ENCODE measurements at regions not wholly inside any gene's neighbourhood (a gene's known extent, or its start where the extent isn't known, plus 50 kb on each side); places are given as distances from the start of the nearest gene placed in this dataset.

DNA sequence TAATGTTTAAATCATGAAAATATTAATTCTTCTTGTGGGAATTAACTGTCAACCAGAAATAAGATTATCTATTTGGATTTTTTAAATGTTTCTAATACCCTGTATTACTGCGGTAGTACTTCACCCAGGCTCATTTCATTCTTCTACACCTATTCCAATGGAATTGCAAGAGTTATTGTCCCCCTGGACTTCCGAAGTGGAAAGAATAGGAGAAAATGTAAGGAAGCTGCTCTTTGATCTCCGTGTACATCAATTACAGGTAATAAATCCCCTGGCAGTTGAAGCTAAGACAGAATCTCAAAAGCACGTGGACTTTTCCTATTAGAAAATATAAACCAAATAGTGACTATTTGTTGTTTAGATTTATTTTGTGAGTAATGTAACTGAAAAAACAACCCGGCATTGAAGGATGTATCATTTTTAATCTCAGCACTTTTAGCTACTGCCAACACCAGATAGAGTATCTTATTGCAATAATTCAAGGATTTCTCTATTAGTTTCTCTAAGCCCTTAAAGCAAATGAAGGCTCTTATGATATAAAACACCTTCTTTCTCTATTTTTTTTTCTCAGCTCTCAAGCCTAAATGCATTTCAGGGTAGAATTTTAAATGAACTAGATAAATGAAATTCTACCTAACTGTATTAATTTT, 77.3 kb downstream of the MZT1 start:
- no peak for DNase-seq
- Histone ChIP-seq H3K4me1 (no peaks in the 10 kb centered on the region), H3K4me3 (no peak overlapping the region), H3K27me3 (no peaks in the 10 kb centered on the region), H3K9me3 (no peaks in the 10 kb centered on the region), H3K27ac (no peak overlapping the region), H3K36me3 (no peaks in the 10 kb centered on the region)
- intact Hi-C loops (cut with DNase I), result no loop called here
- 51 to 67% methylated on average over 5 of the region's 5 CpGs for WGBS, 2 donors
- TF ChIP-seq CTCF (IDR thresholded peaks at IDR 0.05) (no peak), POLR2A (IDR thresholded peaks at IDR 0.05) (no peak)

DNA sequence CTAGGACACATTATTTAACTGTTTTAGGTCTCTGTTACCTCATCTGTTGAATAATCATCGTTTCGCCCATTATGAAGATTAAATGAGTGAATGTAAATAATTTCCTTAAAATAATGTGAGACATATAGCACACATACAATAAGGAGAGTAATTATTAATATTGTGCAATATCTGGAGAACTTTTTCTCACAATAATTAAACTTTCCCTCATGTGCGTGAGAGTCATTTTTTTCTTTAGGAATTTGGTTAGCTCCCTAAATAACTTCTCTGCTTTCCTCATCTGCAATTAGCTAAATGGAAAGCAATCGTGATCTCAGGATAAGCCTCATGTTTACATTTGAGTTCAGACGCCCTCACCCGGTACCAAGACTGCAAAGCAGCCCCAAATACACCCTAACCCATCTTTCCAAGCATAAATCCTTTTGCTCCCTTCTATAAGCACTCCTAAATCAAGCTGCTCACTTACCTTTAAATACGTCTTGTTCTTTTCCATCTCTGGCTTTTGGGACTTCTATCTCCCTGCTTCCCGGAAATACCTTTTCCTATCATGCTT, 78.8 kb downstream of the MZT1 start:
- TF ChIP-seq CTCF (IDR thresholded peaks at IDR 0.05), result no peak
- TF ChIP-seq POLR2A (IDR thresholded peaks at IDR 0.05), result no peak
- Histone ChIP-seq H3K4me1 (no peaks in the 10 kb centered on the region), H3K27me3 (no peaks in the 10 kb centered on the region), H3K36me3 (no peaks in the 10 kb centered on the region), H3K4me3 (no peak overlapping the region), H3K9me3 (no peaks in the 10 kb centered on the region), H3K27ac (no peak overlapping the region)
- whole genome bisulfite sequencing, 2 donors, result 51 to 62% methylated on average over 8 of the region's 8 CpGs
- DNase-seq, result no peak
- intact Hi-C loops (cut with DNase I), result no loop called here

DNA sequence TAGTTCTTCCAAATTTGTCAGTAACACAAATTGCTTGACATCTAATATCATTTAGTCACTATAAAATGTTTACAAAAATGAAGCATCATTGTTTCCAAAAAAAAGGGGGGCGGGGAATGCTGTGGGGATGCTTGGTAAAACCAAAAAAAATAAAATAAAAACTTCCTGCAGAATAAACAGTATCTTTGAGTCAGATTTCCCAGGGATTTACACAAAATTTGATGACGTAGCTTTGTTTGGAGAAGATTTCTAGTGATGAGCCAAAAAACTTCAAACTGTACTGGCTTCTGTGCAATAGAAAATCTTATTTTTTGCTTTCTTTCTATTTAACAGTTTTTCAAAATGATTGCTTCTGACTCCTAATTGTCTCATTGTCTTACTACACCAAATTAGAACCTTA, 80.0 kb downstream of the MZT1 start:
- Histone ChIP-seq H3K27me3 (no peaks in the 10 kb centered on the region), H3K9me3 (no peaks in the 10 kb centered on the region), H3K36me3 (no peaks in the 10 kb centered on the region), H3K27ac (no peak overlapping the region), H3K4me1 (no peaks in the 10 kb centered on the region), H3K4me3 (no peak overlapping the region)
- intact Hi-C loops (cut with DNase I), result no loop called here
- no peak for TF ChIP-seq POLR2A (IDR thresholded peaks at IDR 0.05)
- no peak for TF ChIP-seq CTCF (IDR thresholded peaks at IDR 0.05)
- 55 to 59% methylated on average over 2 of the region's 2 CpGs for WGBS, 2 donors
- DNase-seq, result no peak

DNA sequence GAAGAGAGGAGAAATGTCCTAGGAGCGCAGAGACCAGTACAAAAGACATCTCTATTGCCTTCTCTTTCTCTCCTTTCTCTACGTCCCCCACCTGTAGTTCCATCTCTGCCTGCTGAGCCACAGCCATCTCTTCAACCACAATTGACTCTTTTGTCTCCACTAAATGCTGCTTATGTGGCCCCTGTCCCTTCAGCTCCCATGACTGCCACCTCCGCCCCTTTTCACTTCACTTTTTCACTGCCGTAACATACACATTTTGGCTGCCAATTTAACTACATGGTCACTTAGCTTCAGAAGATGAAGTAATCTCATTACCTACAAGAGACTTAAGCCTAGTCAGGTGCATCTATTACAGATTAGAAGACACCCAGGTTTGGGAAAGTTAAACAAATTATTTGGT, 81.9 kb downstream of the MZT1 start:
- DNase-seq, result no peak
- Histone ChIP-seq H3K36me3 (no peaks in the 10 kb centered on the region), H3K4me1 (no peaks in the 10 kb centered on the region), H3K4me3 (no peak overlapping the region), H3K27ac (no peak overlapping the region), H3K9me3 (no peaks in the 10 kb centered on the region), H3K27me3 (no peaks in the 10 kb centered on the region)
- intact Hi-C loops (cut with DNase I), result no loop called here
- no peak for TF ChIP-seq CTCF (IDR thresholded peaks at IDR 0.05)
- TF ChIP-seq POLR2A (IDR thresholded peaks at IDR 0.05), result no peak
- WGBS, 2 donors, result 73 to 78% methylated on average over 4 of the region's 4 CpGs

GRCh38 chr13:72643311-72643989, 84.0 kb downstream of the MZT1 start:
- no peak overlapping the region for H3K27ac ChIP-seq
- H3K27me3 ChIP-seq, result no peaks in the 10 kb centered on the region
- TF ChIP-seq POLR2A (IDR thresholded peaks at IDR 0.05) (no peak), CTCF (IDR thresholded peaks at IDR 0.05) (peak in 5 of 6 experiments; percentile 18 to 56 (median 45))
- intact Hi-C loops (cut with DNase I), result no loop called here
- H3K36me3 ChIP-seq, result no peaks in the 10 kb centered on the region
- H3K4me3 ChIP-seq, result no peak overlapping the region
- H3K4me1 ChIP-seq, result no peaks in the 10 kb centered on the region
- DNase-seq, result no peak
- no peaks in the 10 kb centered on the region for H3K9me3 ChIP-seq
- 40 to 54% methylated on average over 3 of the region's 3 CpGs for WGBS, 2 donors

Measured in esophagus squamous epithelium (tissue), 5 donors.